Loucy (cell line): ENCODE measurements at regions not wholly inside any gene's neighbourhood (a gene's known extent, or its start where the extent isn't known, plus 50 kb on each side); places are given as distances from the start of the nearest gene placed in this dataset.

Source experiments
- H2AFZ ChIP-seq: fragments of 200-600 bp; sonication (generic); 2 replicates; pipeline ENCODE4 v1.6.0; 2016; ENCODE audit warnings: antibody characterized with exemption, mild to moderate bottlenecking, low read length, moderate library complexity
- H3F3A ChIP-seq: fragments of 200-600 bp; 2 replicates; pipeline ENCODE4 v1.6.0; 2016; ENCODE audit warnings: antibody characterized with exemption, low read depth, mild to moderate bottlenecking
- H3K27me3 ChIP-seq: fragments of 200-600 bp; sonication (generic); 2 replicates; pipeline ENCODE4 v1.6.1; 2014; ENCODE audit warnings: low read length, mild to moderate bottlenecking; ENCODE audit not compliant: insufficient read depth, poor library complexity, severe bottlenecking
- H3K36me3 ChIP-seq: fragments of 200-600 bp; sonication (generic); 2 replicates; pipeline ENCODE4 v1.6.1; 2016; ENCODE audit warnings: low read length; ENCODE audit not compliant: insufficient read depth
- H3K4me1 ChIP-seq: fragments of 200-600 bp; sonication (generic); 2 replicates; pipeline ENCODE4 v1.5.1; 2014; ENCODE audit warnings: low read length, mild to moderate bottlenecking; ENCODE audit not compliant: insufficient read depth, poor library complexity, severe bottlenecking
- H3K4me2 ChIP-seq: fragments of 200-600 bp; sonication (generic); 2 replicates; pipeline ENCODE4 v1.6.0; 2014; ENCODE audit warnings: antibody characterized with exemption, low read length, low read depth, mild to moderate bottlenecking; ENCODE audit not compliant: poor library complexity, severe bottlenecking
- H3K4me3 ChIP-seq: fragments of 200-600 bp; sonication (generic); 2 replicates; pipeline ENCODE4 v1.5.1; 2014; ENCODE audit warnings: low read length, mild to moderate bottlenecking, mixed read lengths; ENCODE audit not compliant: poor library complexity, severe bottlenecking
- H3K79me2 ChIP-seq: fragments of 200-600 bp; sonication (generic); 2 replicates; pipeline ENCODE4 v1.6.1; 2014; ENCODE audit warnings: low read length; ENCODE audit not compliant: insufficient read depth
- H3K9ac ChIP-seq: fragments of 200-600 bp; sonication (generic); 2 replicates; pipeline ENCODE4 v1.6.0; 2014; ENCODE audit warnings: mild to moderate bottlenecking, low read depth, low read length, moderate library complexity; ENCODE audit not compliant: poor library complexity, severe bottlenecking
- H3K9me2 ChIP-seq: fragments of 200-600 bp; sonication (generic); replicated peaks from 2 replicates; pipeline ENCODE4 v1.6.1; 2016; ENCODE audit warnings: low read depth, low read length, mixed read lengths
- H3K9me3 ChIP-seq: fragments of 200-600 bp; sonication (generic); 2 replicates; pipeline ENCODE4 v1.6.1; 2014; ENCODE audit warnings: mild to moderate bottlenecking, antibody characterized with exemption, low read length, low read depth; ENCODE audit not compliant: insufficient read depth
- H4K20me1 ChIP-seq: fragments of 200-600 bp; sonication (generic); 2 replicates; pipeline ENCODE4 v1.6.0; 2014; ENCODE audit warnings: antibody characterized with exemption, low read length, mild to moderate bottlenecking; ENCODE audit not compliant: insufficient read depth, poor library complexity, severe bottlenecking
- CTCF ChIP-seq: fragments of 200-600 bp; sonication (generic); conservative IDR thresholded peaks from 2 replicates; pipeline ENCODE4 v1.5.1; 2014; ENCODE audit warnings: mild to moderate bottlenecking, antibody characterized with exemption, low read length
- EZH2phosphoT487 ChIP-seq: fragments of 200-600 bp; IDR thresholded peaks from 2 replicates; pipeline ENCODE4 v1.6.1; 2018; ENCODE audit warnings: antibody characterized with exemption, mild to moderate bottlenecking, moderate library complexity, borderline replicate concordance

- Histone ChIP-seq H3F3A (no peaks in the 10 kb centered on the region), H3K9me3 (no peaks in the 10 kb centered on the region), H3K9ac (no peak overlapping the region), H3K36me3 (no peaks in the 10 kb centered on the region), H3K4me3 (no peak overlapping the region), H3K4me2 (no peak overlapping the region), H2AFZ (no peak overlapping the region), H3K79me2 (no peaks in the 10 kb centered on the region), H3K4me1 (peaks cover 7% of the 10 kb centered on the region), H4K20me1 (no peaks in the 10 kb centered on the region), H3K27me3 (no peaks in the 10 kb centered on the region), H3K9me2 (no peaks in the 10 kb centered on the region)
- TF ChIP-seq EZH2phosphoT487 = no peak
- no peak for TF ChIP-seq CTCF
Observed at GRCh38 chr6:6418421-6418820, 98.0 kb upstream of the F13A1 start.

GRCh38 chr6:6420107-6420506 lies 99.6 kb upstream of the F13A1 start:
- no peaks in the 10 kb centered on the region for H3K79me2 ChIP-seq
- H3F3A ChIP-seq = no peaks in the 10 kb centered on the region
- no peaks in the 10 kb centered on the region for H3K36me3 ChIP-seq
- no peak overlapping the region for H3K9ac ChIP-seq
- H3K9me2 ChIP-seq = no peaks in the 10 kb centered on the region
- H3K9me3 ChIP-seq = 0 out of 2 replicates have a peak, but pooled peaks cover 4% of the 10 kb centered on the region
- H3K4me1 ChIP-seq = peaks cover 7% of the 10 kb centered on the region
- H2AFZ ChIP-seq = no peak overlapping the region
- no peak overlapping the region for H3K4me2 ChIP-seq
- TF ChIP-seq EZH2phosphoT487 (no peak), CTCF (no peak)
- no peaks in the 10 kb centered on the region for H3K27me3 ChIP-seq
- no peaks in the 10 kb centered on the region for H4K20me1 ChIP-seq
- H3K4me3 ChIP-seq = no peak overlapping the region

GRCh38 chr6:6434151-6434550 lies 113.7 kb upstream of the F13A1 start:
- no peaks in the 10 kb centered on the region for H3K27me3 ChIP-seq
- no peaks in the 10 kb centered on the region for H3K4me1 ChIP-seq
- no peak overlapping the region for H3K9ac ChIP-seq
- H3K36me3 ChIP-seq = no peaks in the 10 kb centered on the region
- TF ChIP-seq EZH2phosphoT487 (no peak), CTCF (no peak)
- H4K20me1 ChIP-seq = no peaks in the 10 kb centered on the region
- H3K4me3 ChIP-seq = no peak overlapping the region
- H3K9me2 ChIP-seq = no peaks in the 10 kb centered on the region
- H3F3A ChIP-seq = no peaks in the 10 kb centered on the region
- H3K4me2 ChIP-seq = no peak overlapping the region
- no peaks in the 10 kb centered on the region for H3K79me2 ChIP-seq
- no peaks in the 10 kb centered on the region for H3K9me3 ChIP-seq
- H2AFZ ChIP-seq = no peak overlapping the region
